A673 (cell line): ENCODE measurements at regions not wholly inside any gene's neighbourhood (a gene's known extent, or its start where the extent isn't known, plus 50 kb on each side); places are given as distances from the start of the nearest gene placed in this dataset.

Experiments
- CTCF ChIP-seq: fragments of 300-800, 200-600 bp; sonication (generic); conservative IDR thresholded peaks from 2 replicates; pipeline ENCODE4 v1.5.1; 2017; ENCODE audit warnings: low read depth, mild to moderate bottlenecking, antibody characterized with exemption, low read length, moderate library complexity, mixed read lengths
- EZH2 ChIP-seq: fragments of 200-600 bp; sonication (generic); IDR thresholded peaks from 2 replicates; pipeline ENCODE4 v1.6.1; 2017; ENCODE audit warnings: borderline replicate concordance, low read depth, mild to moderate bottlenecking, mixed read lengths, antibody characterized with exemption, low read length; ENCODE audit not compliant: poor library complexity, severe bottlenecking

- TF ChIP-seq CTCF, result no peak
- TF ChIP-seq EZH2, result no peak
Measured at GRCh38 chr6:137740967-137741761, 125.9 kb upstream of the TNFAIP3 start.
